Smooth muscle cell (in vitro differentiated cells): ENCODE measurements at regions not wholly inside any gene's neighbourhood (a gene's known extent, or its start where the extent isn't known, plus 50 kb on each side); places are given as distances from the start of the nearest gene placed in this dataset.

Experiments used
- DNase-seq: peaks from one replicate; lab custom pipeline; 2025; ENCODE audit not compliant: unreplicated experiment; lab: John Stamatoyannopoulos, UW
- H2AFZ ChIP-seq: fragments of 200-600 bp; sonication (generic); 2 replicates; pipeline ENCODE4 v1.6.0; 2016; ENCODE audit warnings: antibody characterized with exemption, low read depth, mild to moderate bottlenecking
- H3F3A ChIP-seq: fragments of 200-600 bp; sonication (generic); 2 replicates; pipeline ENCODE4 v1.6.0; 2017; ENCODE audit warnings: antibody characterized with exemption, low read depth
- H3K27ac ChIP-seq: fragments of 200-600 bp; sonication (generic); 2 replicates; pipeline ENCODE4 v1.5.1; 2016; ENCODE audit warnings: low read depth, mild to moderate bottlenecking
- H3K27me3 ChIP-seq: fragments of 200-600 bp; sonication (generic); 2 replicates; pipeline ENCODE4 v1.6.1; 2016; ENCODE audit warnings: low read depth, mild to moderate bottlenecking
- H3K36me3 ChIP-seq: fragments of 200-600 bp; sonication (generic); 2 replicates; pipeline ENCODE4 v1.5.1; 2016; ENCODE audit warnings: low read depth
- H3K4me1 ChIP-seq: fragments of 200-600 bp; sonication (generic); 2 replicates; pipeline ENCODE4 v1.5.1; 2016; ENCODE audit warnings: low read depth
- H3K4me2 ChIP-seq: fragments of 200-600 bp; sonication (generic); 2 replicates; pipeline ENCODE4 v1.6.0; 2016; ENCODE audit warnings: mild to moderate bottlenecking
- H3K4me3 ChIP-seq: fragments of 200-600 bp; sonication (generic); 2 replicates; pipeline ENCODE4 v1.5.1; 2016; ENCODE audit warnings: mild to moderate bottlenecking
- H3K79me2 ChIP-seq: fragments of 200-600 bp; sonication (generic); 2 replicates; pipeline ENCODE4 v1.6.0; 2016; ENCODE audit warnings: low read depth, mild to moderate bottlenecking
- H3K9ac ChIP-seq: fragments of 200-600 bp; sonication (generic); 2 replicates; pipeline ENCODE4 v1.6.0; 2016; ENCODE audit warnings: low read depth
- H3K9me3 ChIP-seq: fragments of 200-600 bp; sonication (generic); replicated peaks from 2 replicates; pipeline ENCODE4 v1.5.1; 2016; ENCODE audit warnings: low read depth
- H4K20me1 ChIP-seq: fragments of 200-600 bp; sonication (generic); 2 replicates; pipeline ENCODE4 v1.6.0; 2016; ENCODE audit warnings: low read depth
- WGBS: methylation state at CpG from one replicate; pipeline ENCODE4 v1.1.7; 2016; ENCODE audit warnings: low lambda C conversion rate; 5-methylcytosine and 5-hydroxymethylcytosine counted together
- TF ChIP-seq, protein P1 (sequence below): fragments of 200-600 bp; sonication (generic); IDR thresholded peaks from 2 replicates; pipeline ENCODE4 v1.5.1; 2017; ENCODE audit warnings: borderline replicate concordance, mild to moderate bottlenecking, antibody characterized with exemption; ENCODE audit not compliant: insufficient read depth, poor library complexity, severe bottlenecking

DNA sequence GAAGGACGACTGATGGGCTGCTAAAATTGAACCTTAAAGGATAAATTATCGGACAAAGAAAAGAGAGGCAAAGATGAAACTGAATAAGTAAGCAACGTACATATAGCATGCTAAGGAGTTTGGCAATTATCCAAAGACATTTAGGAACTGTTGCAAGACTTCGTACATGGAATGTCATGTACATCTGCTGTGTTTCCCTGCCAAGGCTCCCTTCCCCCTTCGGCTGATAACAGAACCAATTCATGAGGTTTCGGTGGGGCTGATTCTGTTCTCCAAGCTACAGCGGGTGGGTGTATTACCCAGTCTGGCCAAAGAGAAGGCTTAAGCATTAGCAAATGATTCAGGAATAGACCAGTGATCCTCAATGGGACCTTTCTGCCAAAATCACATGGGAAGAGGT is 190.9 kb upstream of the FREM1 start:
- Histone ChIP-seq H3K27ac (peak overlapping the region; percentile 61), H3K9ac (no peak overlapping the region), H3F3A (peaks cover 9% of the 10 kb centered on the region), H4K20me1 (no peaks in the 10 kb centered on the region), H3K79me2 (no peaks in the 10 kb centered on the region), H3K9me3 (no peaks in the 10 kb centered on the region), H2AFZ (no peak overlapping the region), H3K27me3 (no peaks in the 10 kb centered on the region), H3K4me1 (peaks cover 7% of the 10 kb centered on the region), H3K4me3 (no peak overlapping the region), H3K4me2 (peak overlapping the region; percentile 27), H3K36me3 (no peaks in the 10 kb centered on the region)
- TF ChIP-seq, protein P1, sequence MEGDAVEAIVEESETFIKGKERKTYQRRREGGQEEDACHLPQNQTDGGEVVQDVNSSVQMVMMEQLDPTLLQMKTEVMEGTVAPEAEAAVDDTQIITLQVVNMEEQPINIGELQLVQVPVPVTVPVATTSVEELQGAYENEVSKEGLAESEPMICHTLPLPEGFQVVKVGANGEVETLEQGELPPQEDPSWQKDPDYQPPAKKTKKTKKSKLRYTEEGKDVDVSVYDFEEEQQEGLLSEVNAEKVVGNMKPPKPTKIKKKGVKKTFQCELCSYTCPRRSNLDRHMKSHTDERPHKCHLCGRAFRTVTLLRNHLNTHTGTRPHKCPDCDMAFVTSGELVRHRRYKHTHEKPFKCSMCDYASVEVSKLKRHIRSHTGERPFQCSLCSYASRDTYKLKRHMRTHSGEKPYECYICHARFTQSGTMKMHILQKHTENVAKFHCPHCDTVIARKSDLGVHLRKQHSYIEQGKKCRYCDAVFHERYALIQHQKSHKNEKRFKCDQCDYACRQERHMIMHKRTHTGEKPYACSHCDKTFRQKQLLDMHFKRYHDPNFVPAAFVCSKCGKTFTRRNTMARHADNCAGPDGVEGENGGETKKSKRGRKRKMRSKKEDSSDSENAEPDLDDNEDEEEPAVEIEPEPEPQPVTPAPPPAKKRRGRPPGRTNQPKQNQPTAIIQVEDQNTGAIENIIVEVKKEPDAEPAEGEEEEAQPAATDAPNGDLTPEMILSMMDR: no peak
- 40% methylated on average over 7 of the region's 7 CpGs for WGBS
- DNase-seq: no peak

DNA sequence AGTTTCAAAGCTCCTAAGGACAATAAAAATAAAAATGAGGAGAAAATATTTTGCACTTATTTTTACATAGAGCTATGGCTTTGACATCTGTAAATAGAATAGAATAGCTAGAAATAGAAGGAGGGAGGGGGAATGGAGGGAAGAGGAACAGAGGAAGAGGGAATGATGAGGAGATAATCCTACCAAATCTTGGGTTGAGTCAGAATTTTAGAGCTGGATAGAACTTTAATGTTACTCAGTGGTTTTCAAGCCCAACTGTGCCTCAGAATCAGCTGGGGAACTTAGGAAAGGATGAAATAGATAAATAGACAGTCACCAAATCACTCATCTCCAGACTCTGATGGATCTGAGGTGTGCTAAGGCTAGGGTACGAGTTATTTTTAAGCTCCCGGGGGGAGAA is 190.3 kb upstream of the FREM1 start:
- Histone ChIP-seq H3K79me2 (no peaks in the 10 kb centered on the region), H3K4me3 (no peak overlapping the region), H3K9me3 (no peaks in the 10 kb centered on the region), H3K9ac (no peak overlapping the region), H3K4me2 (peak overlapping the region; percentile 27), H3F3A (peaks cover 9% of the 10 kb centered on the region), H3K27ac (peak overlapping the region; percentile 61), H3K27me3 (no peaks in the 10 kb centered on the region), H2AFZ (no peak overlapping the region), H3K4me1 (peaks cover 7% of the 10 kb centered on the region), H4K20me1 (no peaks in the 10 kb centered on the region), H3K36me3 (no peaks in the 10 kb centered on the region)
- TF ChIP-seq, protein P1: no peak
- 13% methylated on average over 2 of the region's 2 CpGs for WGBS
- DNase-seq: no peak

DNA sequence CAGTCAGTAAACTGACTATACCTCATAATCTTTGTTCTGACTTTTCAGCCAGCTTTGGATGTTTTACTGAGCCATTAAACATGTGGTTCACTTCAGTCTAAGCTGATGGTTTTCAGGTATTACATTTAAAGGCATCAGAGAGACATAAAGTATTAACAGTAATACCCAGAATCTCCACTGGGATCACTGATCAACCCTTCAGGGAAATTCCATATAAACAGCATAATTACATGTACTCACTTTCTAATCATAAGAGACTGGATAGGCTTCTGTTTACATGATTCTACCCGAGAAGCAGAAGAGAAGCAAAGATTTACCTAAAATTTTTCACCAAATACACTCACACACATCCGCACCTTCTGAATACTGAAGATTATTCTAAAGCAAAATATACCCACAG is 186.7 kb upstream of the FREM1 start:
- TF ChIP-seq, protein P1: no peak
- Histone ChIP-seq H2AFZ (no peak overlapping the region), H3K4me3 (no peak overlapping the region), H3F3A (peaks cover 8% of the 10 kb centered on the region), H3K79me2 (no peaks in the 10 kb centered on the region), H3K4me2 (peak overlapping the region; percentile 67), H3K9me3 (no peaks in the 10 kb centered on the region), H3K4me1 (peaks cover 7% of the 10 kb centered on the region), H3K9ac (no peak overlapping the region), H3K27me3 (no peaks in the 10 kb centered on the region), H3K27ac (peak overlapping the region; percentile 32), H4K20me1 (no peaks in the 10 kb centered on the region), H3K36me3 (no peaks in the 10 kb centered on the region)
- 40% methylated on average over 2 of the region's 2 CpGs for WGBS
- DNase-seq: no peak

DNA sequence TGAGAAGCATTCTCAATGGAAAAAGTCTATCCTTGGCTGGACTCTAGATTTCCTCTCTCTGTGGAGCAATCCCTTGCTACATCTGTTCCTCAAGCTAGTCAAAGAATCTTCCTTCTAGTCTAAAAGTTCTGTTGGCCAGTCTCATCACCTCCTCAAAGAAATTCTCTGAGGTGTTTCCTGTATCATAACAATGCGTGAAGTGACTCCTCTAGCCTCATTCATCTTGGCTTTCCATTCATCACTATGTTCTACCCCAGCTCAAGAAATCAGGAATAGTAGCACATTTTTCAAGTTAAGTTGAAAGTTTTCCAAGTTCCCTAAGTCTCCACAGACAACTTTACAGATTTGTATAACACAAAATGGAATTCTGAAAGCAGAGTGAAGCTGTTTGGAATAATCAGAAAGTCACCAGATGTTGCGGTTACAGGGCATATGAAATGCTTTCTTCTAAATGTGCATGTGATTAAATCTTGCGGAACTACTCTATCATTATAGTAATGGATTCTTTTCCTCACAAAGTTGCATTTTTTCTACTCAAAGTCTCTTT is 176.6 kb upstream of the FREM1 start:
- Histone ChIP-seq H3F3A (no peaks in the 10 kb centered on the region), H3K4me1 (no peaks in the 10 kb centered on the region), H3K4me2 (no peak overlapping the region), H3K4me3 (no peak overlapping the region), H3K36me3 (no peaks in the 10 kb centered on the region), H3K9me3 (no peaks in the 10 kb centered on the region), H4K20me1 (no peaks in the 10 kb centered on the region), H3K27ac (no peak overlapping the region), H2AFZ (peak overlapping the region; percentile 12), H3K9ac (no peak overlapping the region), H3K79me2 (no peaks in the 10 kb centered on the region), H3K27me3 (no peaks in the 10 kb centered on the region)
- 74% methylated on average over 3 of the region's 3 CpGs for WGBS
- no peak for DNase-seq
- TF ChIP-seq, protein P1: no peak
